SK-N-SH treated with all-trans-retinoic acid at 6 μM for 48 hours (cell line): ENCODE measurements at regions not wholly inside any gene's neighbourhood (a gene's known extent, or its start where the extent isn't known, plus 50 kb on each side); places are given as distances from the start of the nearest gene placed in this dataset.

Experiments
- ATAC-seq: fragments of 200-7000 bp; cut with Tn5 transposase; 3 replicates; pipeline ENCODE4 v1.9.1; 2020; ENCODE audit warnings: mild to moderate bottlenecking, moderate library complexity
- ARNTL ChIP-seq: fragments of 450-650 bp; formaldehyde crosslinking; IDR thresholded peaks from 2 replicates; pipeline ENCODE4 v1.5.0; 2020; ENCODE audit warnings: low read depth, mild to moderate bottlenecking, moderate library complexity, borderline replicate concordance
- CSDC2 ChIP-seq: fragments of 250-450 bp; sonication (Bioruptor Pico); IDR thresholded peaks from 2 replicates; pipeline ENCODE4 v1.5.0; 2020; ENCODE audit warnings: mild to moderate bottlenecking, moderate library complexity
- ESRRG ChIP-seq: fragments of 250-450 bp; sonication (Bioruptor Pico); IDR thresholded peaks from 2 replicates; pipeline ENCODE4 v1.6.1; 2021; ENCODE audit warnings: mild to moderate bottlenecking
- GLIS3 ChIP-seq: fragments of 250-450 bp; sonication (Bioruptor Pico); IDR thresholded peaks from 2 replicates; pipeline ENCODE4 v1.5.0; 2020; ENCODE audit warnings: mild to moderate bottlenecking, moderate library complexity
- ISL1 ChIP-seq: fragments of 250-450 bp; sonication (Bioruptor Pico); IDR thresholded peaks from 2 replicates; pipeline ENCODE4 v2.1.2; 2022; ENCODE audit warnings: mild to moderate bottlenecking, moderate library complexity
- PPARA ChIP-seq: fragments of 250-450 bp; sonication (Bioruptor Pico); IDR thresholded peaks from 2 replicates; pipeline ENCODE4 v1.5.0; 2020; ENCODE audit warnings: mild to moderate bottlenecking, borderline replicate concordance
- RARB ChIP-seq: fragments of 250-450 bp; sonication (Bioruptor Pico); IDR thresholded peaks from 2 replicates; pipeline ENCODE4 v1.8.0; 2021; ENCODE audit warnings: mild to moderate bottlenecking, moderate library complexity
- TCF4 ChIP-seq: fragments of 250-450 bp; sonication (Bioruptor Pico); IDR thresholded peaks from 2 replicates; pipeline ENCODE4 v1.8.0; 2021; ENCODE audit warnings: mild to moderate bottlenecking, moderate library complexity, borderline replicate concordance
- ZC3H10 ChIP-seq: fragments of 250-450 bp; sonication (Bioruptor Pico); IDR thresholded peaks from 2 replicates; pipeline ENCODE4 v1.5.1; 2021; ENCODE audit warnings: mild to moderate bottlenecking, moderate library complexity
- ZFP3 ChIP-seq: fragments of 250-450 bp; sonication (Bioruptor Pico); IDR thresholded peaks from 2 replicates; pipeline ENCODE4 v1.5.0; 2020; ENCODE audit warnings: mild to moderate bottlenecking, moderate library complexity
- ZFP30 ChIP-seq: fragments of 450-650 bp; formaldehyde crosslinking; IDR thresholded peaks from 2 replicates; pipeline ENCODE4 v1.5.0; 2022; ENCODE audit warnings: mild to moderate bottlenecking, moderate library complexity
- ZNF565 ChIP-seq: fragments of 450-650 bp; formaldehyde crosslinking; conservative IDR thresholded peaks from 2 replicates; pipeline ENCODE4 v1.5.0; 2020; ENCODE audit warnings: low read depth, mild to moderate bottlenecking, moderate library complexity
- ZNF70 ChIP-seq: fragments of 450-650 bp; formaldehyde crosslinking; IDR thresholded peaks from 2 replicates; pipeline ENCODE4 v1.5.0; 2020; ENCODE audit warnings: mild to moderate bottlenecking, moderate library complexity
- ZNF8 ChIP-seq: fragments of 450-650 bp; formaldehyde crosslinking; IDR thresholded peaks from 2 replicates; pipeline ENCODE4 v1.5.0; 2020; ENCODE audit warnings: mild to moderate bottlenecking, moderate library complexity
- TF ChIP-seq, protein P1 (sequence below): fragments of 250-450 bp; sonication (Bioruptor Pico); IDR thresholded peaks from 2 replicates; pipeline ENCODE4 v1.8.0; 2020; ENCODE audit warnings: mild to moderate bottlenecking, moderate library complexity, borderline replicate concordance
- TF ChIP-seq, protein P2 (sequence below): fragments of 250-450 bp; sonication (Bioruptor Pico); IDR thresholded peaks from 2 replicates; pipeline ENCODE4 v1.5.1; 2020; ENCODE audit warnings: low read depth, mild to moderate bottlenecking, moderate library complexity
- TF ChIP-seq, protein P3 (sequence below): fragments of 250-450 bp; sonication (Bioruptor Pico); IDR thresholded peaks from 2 replicates; pipeline ENCODE4 v1.8.0; 2021; ENCODE audit warnings: low read depth, mild to moderate bottlenecking, moderate library complexity, borderline replicate concordance
- TF ChIP-seq, protein P4 (sequence below): fragments of 250-450 bp; sonication (Bioruptor Pico); IDR thresholded peaks from 2 replicates; pipeline ENCODE4 v1.5.1; 2021; ENCODE audit warnings: mild to moderate bottlenecking, moderate library complexity
- TF ChIP-seq, protein P5 (sequence below): fragments of 250-450 bp; sonication (Bioruptor Pico); IDR thresholded peaks from 2 replicates; pipeline ENCODE4 v1.5.0; 2020; ENCODE audit warnings: mild to moderate bottlenecking, moderate library complexity

DNA sequence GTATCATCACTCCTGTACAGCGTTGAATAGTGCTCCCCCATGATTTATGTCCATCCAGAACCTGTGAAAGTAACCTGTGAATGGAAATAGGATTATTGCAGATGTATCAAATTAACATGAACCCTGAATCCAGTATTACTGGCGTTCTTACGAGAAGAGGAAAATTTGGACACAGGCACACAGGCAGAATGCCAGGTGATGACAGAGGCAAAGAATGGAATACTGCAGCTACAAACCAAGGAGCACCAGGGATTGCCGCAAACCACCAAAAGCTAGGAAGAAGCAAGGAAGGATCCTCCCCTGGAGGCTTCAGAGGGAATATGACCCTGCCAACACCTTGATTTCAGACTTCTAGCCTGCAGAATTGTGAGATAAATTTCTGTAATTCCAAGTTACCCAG is 113.5 kb upstream of the EGLN3 start:
- ATAC-seq, result no peak
- no peak for TF ChIP-seq ZNF70
- no peak for TF ChIP-seq ZNF565 (CRISPR knock-in tag)
- no peak for TF ChIP-seq ZNF8 (CRISPR knock-in tag)
- TF ChIP-seq TCF4 (CRISPR knock-in tag), result no peak
- TF ChIP-seq PPARA (CRISPR knock-in tag), result no peak
- no peak for TF ChIP-seq ZFP30 (CRISPR knock-in tag)
- TF ChIP-seq GLIS3 (CRISPR knock-in tag), result no peak
- TF ChIP-seq ESRRG, result no peak

DNA sequence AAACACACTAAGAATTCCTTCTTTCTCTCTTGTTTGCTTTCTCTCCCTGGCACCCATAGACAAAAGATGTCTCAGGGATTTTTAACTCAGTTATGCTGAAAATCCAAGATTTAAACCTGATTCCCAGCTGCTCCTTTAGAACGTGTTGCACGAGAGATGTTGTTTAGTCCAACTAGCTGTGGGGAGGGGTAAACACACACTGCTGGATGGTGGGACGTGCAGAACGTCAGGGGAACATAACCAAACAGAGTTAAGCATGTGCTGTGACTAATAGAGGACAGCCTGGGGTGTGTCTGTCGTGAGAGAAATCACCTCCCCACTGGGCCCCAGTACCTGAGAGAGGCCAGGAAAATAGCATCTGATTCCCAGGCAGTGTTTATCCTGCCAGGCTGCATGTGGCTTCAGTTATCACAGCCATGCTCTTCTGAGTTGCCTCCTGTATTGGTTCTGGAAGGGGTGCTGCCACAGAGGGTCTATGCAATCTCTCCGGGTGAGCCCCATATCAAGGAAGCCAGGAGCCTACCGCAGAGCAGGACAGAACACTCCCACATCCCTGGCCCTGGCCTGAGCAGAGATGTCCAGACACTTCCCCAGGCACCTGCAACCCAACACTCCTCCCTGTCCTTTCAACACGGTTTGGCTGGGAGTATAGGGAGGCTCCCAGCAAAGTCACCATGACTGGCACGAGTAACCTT is 112.7 kb upstream of the EGLN3 start:
- no peak for ATAC-seq
- TF ChIP-seq, protein P1, sequence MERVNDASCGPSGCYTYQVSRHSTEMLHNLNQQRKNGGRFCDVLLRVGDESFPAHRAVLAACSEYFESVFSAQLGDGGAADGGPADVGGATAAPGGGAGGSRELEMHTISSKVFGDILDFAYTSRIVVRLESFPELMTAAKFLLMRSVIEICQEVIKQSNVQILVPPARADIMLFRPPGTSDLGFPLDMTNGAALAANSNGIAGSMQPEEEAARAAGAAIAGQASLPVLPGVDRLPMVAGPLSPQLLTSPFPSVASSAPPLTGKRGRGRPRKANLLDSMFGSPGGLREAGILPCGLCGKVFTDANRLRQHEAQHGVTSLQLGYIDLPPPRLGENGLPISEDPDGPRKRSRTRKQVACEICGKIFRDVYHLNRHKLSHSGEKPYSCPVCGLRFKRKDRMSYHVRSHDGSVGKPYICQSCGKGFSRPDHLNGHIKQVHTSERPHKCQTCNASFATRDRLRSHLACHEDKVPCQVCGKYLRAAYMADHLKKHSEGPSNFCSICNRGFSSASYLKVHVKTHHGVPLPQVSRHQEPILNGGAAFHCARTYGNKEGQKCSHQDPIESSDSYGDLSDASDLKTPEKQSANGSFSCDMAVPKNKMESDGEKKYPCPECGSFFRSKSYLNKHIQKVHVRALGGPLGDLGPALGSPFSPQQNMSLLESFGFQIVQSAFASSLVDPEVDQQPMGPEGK (CRISPR knock-in tag), result no peak
- no peak for TF ChIP-seq ZFP30 (CRISPR knock-in tag)
- no peak for TF ChIP-seq ISL1 (CRISPR knock-in tag)
- TF ChIP-seq, protein P2, sequence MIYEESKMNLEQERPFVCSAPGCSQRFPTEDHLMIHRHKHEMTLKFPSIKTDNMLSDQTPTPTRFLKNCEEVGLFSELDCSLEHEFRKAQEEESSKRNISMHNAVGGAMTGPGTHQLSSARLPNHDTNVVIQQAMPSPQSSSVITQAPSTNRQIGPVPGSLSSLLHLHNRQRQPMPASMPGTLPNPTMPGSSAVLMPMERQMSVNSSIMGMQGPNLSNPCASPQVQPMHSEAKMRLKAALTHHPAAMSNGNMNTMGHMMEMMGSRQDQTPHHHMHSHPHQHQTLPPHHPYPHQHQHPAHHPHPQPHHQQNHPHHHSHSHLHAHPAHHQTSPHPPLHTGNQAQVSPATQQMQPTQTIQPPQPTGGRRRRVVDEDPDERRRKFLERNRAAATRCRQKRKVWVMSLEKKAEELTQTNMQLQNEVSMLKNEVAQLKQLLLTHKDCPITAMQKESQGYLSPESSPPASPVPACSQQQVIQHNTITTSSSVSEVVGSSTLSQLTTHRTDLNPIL, result no peak
- TF ChIP-seq ZNF565 (CRISPR knock-in tag), result no peak
- TF ChIP-seq PPARA (CRISPR knock-in tag), result no peak
- no peak for TF ChIP-seq ZFP3 (CRISPR knock-in tag)
- no peak for TF ChIP-seq ZNF70
- TF ChIP-seq ARNTL (CRISPR knock-in tag), result no peak
- no peak for TF ChIP-seq ZC3H10 (CRISPR knock-in tag)
- TF ChIP-seq CSDC2, result no peak
- TF ChIP-seq, protein P3, sequence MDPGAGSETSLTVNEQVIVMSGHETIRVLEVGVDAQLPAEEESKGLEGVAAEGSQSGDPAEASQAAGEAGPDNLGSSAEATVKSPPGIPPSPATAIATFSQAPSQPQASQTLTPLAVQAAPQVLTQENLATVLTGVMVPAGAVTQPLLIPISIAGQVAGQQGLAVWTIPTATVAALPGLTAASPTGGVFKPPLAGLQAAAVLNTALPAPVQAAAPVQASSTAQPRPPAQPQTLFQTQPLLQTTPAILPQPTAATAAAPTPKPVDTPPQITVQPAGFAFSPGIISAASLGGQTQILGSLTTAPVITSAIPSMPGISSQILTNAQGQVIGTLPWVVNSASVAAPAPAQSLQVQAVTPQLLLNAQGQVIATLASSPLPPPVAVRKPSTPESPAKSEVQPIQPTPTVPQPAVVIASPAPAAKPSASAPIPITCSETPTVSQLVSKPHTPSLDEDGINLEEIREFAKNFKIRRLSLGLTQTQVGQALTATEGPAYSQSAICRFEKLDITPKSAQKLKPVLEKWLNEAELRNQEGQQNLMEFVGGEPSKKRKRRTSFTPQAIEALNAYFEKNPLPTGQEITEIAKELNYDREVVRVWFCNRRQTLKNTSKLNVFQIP, result no peak
- TF ChIP-seq ZNF8 (CRISPR knock-in tag), result no peak

DNA sequence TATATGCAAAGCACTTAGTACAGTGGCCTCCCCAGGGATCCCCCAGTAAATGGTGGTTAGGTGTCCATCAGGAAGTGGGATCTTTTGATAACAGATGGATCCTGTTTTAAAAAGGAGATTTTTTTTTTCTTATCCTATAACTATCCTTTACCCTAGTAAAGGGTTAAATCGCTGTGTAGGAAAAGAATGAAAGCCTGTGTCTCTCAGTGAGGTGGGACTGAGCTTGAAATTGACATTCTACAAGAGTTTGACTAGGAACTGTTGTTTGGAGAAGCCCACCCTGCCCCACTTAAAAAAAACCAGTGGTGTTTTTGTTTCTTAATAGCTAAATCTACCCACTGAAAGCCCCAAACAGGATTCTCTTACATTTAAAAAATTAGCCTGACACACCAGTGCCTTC is 112.2 kb upstream of the EGLN3 start:
- TF ChIP-seq ZC3H10 (CRISPR knock-in tag) (no peak), RARB (CRISPR knock-in tag) (no peak), PPARA (CRISPR knock-in tag) (no peak), ZFP30 (CRISPR knock-in tag) (no peak), ISL1 (CRISPR knock-in tag) (no peak), CSDC2 (no peak)
- TF ChIP-seq, protein P4, sequence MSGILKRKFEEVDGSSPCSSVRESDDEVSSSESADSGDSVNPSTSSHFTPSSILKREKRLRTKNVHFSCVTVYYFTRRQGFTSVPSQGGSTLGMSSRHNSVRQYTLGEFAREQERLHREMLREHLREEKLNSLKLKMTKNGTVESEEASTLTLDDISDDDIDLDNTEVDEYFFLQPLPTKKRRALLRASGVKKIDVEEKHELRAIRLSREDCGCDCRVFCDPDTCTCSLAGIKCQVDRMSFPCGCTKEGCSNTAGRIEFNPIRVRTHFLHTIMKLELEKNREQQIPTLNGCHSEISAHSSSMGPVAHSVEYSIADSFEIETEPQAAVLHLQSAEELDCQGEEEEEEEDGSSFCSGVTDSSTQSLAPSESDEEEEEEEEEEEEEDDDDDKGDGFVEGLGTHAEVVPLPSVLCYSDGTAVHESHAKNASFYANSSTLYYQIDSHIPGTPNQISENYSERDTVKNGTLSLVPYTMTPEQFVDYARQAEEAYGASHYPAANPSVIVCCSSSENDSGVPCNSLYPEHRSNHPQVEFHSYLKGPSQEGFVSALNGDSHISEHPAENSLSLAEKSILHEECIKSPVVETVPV (CRISPR knock-in tag), result no peak
- ATAC-seq, result no peak

DNA sequence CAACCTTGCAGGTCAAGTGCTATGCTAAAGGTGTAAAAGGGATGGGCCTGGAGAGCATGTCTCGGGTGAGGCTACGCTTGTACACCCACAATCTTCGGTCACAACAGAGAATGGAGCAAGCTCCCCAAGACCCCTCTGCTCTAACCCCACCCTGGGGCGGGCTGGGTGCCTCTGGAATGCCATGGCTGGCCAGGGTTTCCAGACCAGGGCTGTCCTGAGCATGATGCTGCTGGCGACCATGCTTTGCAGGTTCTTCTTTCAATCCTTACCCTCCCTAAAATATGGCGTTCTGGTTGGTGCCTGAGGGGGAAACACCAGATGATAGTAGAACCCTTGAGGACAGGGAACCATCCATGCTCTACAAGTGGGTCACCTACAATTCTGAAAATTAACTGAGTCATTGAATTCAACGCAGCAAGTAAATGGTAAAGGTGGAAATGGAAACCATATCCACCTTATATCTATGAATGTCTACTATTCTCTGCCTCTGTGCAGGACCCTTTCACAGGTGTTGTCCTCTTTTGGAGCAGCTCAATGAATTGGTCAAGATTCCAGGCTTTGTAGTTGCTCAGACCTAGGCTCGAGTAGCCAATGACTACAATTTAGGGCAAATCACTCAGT is 111.6 kb upstream of the EGLN3 start:
- ATAC-seq, result no peak
- TF ChIP-seq ESRRG (no peak), ZFP3 (CRISPR knock-in tag) (no peak)

DNA sequence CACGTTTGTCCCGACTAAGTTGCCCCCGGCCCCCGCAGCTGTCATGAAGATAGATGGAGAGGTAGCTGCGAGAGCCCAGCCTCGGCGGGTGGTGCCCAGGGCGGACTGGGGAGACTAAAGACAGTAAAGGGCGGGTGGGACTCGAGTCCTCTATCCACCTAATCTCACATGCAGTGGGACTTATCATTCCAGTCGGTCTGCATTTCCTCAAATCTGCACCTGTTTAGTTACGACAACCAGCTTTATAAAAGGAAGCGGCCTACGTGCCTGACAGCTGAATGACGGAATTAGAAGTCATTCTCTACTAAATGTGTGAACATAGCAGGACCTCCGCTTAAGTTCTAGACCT is 109.8 kb upstream of the EGLN3 start:
- ATAC-seq, result no peak
- TF ChIP-seq, protein P1 (CRISPR knock-in tag), result no peak
- TF ChIP-seq GLIS3 (CRISPR knock-in tag) (no peak), PPARA (CRISPR knock-in tag) (no peak), ZNF8 (CRISPR knock-in tag) (no peak), ISL1 (CRISPR knock-in tag) (no peak)
- TF ChIP-seq, protein P3, result no peak
- TF ChIP-seq, protein P5, sequence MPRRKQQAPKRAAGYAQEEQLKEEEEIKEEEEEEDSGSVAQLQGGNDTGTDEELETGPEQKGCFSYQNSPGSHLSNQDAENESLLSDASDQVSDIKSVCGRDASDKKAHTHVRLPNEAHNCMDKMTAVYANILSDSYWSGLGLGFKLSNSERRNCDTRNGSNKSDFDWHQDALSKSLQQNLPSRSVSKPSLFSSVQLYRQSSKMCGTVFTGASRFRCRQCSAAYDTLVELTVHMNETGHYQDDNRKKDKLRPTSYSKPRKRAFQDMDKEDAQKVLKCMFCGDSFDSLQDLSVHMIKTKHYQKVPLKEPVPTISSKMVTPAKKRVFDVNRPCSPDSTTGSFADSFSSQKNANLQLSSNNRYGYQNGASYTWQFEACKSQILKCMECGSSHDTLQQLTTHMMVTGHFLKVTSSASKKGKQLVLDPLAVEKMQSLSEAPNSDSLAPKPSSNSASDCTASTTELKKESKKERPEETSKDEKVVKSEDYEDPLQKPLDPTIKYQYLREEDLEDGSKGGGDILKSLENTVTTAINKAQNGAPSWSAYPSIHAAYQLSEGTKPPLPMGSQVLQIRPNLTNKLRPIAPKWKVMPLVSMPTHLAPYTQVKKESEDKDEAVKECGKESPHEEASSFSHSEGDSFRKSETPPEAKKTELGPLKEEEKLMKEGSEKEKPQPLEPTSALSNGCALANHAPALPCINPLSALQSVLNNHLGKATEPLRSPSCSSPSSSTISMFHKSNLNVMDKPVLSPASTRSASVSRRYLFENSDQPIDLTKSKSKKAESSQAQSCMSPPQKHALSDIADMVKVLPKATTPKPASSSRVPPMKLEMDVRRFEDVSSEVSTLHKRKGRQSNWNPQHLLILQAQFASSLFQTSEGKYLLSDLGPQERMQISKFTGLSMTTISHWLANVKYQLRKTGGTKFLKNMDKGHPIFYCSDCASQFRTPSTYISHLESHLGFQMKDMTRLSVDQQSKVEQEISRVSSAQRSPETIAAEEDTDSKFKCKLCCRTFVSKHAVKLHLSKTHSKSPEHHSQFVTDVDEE, result no peak
